H54 (cell line): ENCODE measurements at regions not wholly inside any gene's neighbourhood (a gene's known extent, or its start where the extent isn't known, plus 50 kb on each side); places are given as distances from the start of the nearest gene placed in this dataset.
"Not testable (repeated sequence)": the region's sequence is repeated elsewhere in the genome, so short reads cannot be mapped to it uniquely, and the experiment has no call there.

Source experiments
- DNase-seq: peaks from one replicate; pipeline ENCODE4 v3.0.0; 2011; ENCODE audit warnings: low spot score, mixed read lengths; ENCODE audit not compliant: insufficient read length
- FAIRE-seq: peaks from 3 replicates; lab custom pipeline; 2011; peaks lifted over from hg19 to GRCh38; lab: Jason Lieb, UNC
- POLR2A ChIP-seq: IDR thresholded peaks from 2 replicates; pipeline ENCODE4 v1.6.1; 2011; ENCODE audit warnings: low read depth, mild to moderate bottlenecking, low read length

DNA sequence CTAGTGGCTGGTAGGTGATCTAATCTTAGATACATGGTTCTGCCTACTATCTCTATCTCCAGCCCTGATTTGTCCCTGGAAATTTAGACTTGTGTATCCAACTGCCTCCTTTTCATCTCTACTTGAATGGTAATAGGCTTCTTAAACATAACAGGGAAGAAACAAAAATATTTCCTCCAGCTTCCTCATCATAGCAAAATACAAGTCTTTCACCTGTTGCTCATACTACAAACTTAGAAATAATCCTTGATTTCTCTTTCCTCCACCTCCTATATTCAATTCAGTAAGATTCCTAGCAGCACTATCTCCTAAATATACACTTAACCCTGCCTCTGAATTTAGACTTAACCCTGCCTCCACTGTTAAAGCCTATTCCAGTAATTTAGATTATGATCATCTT is 373.3 kb upstream of the ACTRT1 start:
- DNase-seq, result no peak
- FAIRE-seq, result no peak
- TF ChIP-seq POLR2A, result no peak

DNA sequence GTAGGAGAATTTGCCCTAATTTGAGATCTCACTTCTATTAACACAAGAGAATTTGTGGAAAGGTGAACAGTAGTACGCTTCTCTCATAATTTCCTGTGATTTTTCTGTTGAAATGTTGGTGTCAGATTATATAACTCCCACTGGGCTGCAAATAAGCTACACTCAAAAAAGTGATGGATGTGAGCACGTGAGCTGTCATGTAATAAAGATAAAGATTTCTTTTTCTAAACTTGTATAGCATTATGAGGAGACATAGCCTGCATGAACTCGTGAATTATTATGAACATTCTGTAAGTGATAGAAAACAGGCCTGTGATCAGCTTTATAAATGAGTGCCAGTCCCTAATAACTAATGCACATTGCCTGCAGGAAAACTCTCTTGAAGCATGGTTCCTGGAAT is 356.6 kb upstream of the ACTRT1 start:
- FAIRE-seq (no peak), DNase-seq (no peak)

DNA sequence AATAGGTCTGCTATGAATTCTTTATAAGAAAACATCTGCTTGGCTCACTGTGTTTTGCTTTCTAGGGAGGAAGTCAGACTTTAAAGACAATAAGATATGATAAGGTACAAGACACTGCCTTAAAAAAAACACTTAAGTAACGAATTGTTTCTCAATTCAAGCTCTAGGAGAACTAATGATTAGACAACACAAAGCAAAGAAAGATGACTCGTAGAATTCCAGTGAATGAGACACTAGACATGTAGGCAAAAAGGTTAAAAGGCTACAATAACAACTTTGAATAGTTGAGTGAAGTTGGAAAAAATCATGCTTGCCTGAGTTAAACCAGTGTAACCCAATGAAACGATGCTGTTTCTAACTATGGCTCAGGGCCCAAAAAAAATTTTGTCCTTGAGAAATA is 344.4 kb upstream of the ACTRT1 start:
- TF ChIP-seq POLR2A, result no peak
- FAIRE-seq (no peak), DNase-seq (no peak)

More for the DNA sequence above, 356.6 kb upstream of the ACTRT1 start:
- TF ChIP-seq POLR2A, result no peak

DNA sequence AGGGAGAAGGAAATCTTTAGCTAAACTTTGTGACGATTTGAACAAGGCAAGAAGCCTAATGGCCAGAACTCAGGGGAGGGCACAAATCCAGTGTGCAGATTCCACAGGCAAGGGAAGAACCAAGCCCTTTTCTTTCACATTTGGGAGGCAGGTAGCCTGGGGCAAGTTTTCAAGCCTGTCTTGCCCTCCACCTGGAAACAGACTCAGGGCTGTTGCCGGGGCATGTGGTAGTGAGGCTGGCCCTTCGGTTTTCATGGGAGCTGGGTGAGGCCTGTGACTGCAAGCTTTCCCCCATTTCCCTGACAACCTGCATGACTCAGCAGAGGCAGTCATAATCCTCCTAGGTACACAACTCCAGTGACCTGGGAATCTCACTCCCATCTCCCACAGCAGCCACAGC is 331.6 kb upstream of the ACTRT1 start:
- DNase-seq, result not testable (repeated sequence)

DNA sequence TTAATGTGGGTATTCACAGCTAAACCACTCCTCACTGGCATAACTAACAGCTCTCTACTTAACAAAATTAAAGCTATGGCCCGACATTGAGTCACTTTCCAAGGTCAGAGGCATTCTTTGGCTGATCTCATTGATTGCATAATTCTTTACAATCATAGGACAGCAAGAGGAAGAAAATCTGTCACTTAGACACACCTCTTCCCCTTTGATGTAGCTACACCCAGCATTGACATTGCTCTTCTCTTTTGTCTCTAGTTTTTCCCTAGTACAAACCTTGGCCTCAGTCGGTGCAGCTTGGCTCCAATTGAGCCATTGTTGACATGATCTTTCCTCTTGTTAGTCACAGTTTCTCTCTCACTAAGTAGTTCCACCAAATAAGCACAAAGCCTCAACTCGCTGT is 313.3 kb upstream of the ACTRT1 start:
- DNase-seq (no peak), FAIRE-seq (no peak)
- TF ChIP-seq POLR2A, result no peak

More for the DNA sequence above, 331.6 kb upstream of the ACTRT1 start:
- FAIRE-seq, result not testable (repeated sequence)

DNA sequence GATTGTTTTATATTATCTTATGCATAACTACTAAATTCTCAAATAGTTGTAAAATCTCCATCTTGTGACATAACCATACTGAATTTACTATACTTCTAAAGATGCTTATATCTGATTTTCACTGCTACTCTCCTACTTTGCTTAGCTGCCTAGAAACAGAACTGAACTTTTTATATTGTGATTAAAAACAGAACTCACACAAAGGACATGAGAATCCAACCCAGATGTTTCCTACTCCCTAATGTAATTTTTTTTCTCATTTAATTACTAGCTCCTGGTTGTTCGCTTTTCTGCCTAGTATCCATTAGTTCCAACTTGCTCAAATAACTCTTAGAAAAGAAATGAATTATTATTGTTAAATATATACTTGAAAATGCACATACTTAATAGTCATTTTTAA is 283.5 kb upstream of the ACTRT1 start:
- FAIRE-seq (no peak), DNase-seq (no peak)
- no peak for TF ChIP-seq POLR2A

DNA sequence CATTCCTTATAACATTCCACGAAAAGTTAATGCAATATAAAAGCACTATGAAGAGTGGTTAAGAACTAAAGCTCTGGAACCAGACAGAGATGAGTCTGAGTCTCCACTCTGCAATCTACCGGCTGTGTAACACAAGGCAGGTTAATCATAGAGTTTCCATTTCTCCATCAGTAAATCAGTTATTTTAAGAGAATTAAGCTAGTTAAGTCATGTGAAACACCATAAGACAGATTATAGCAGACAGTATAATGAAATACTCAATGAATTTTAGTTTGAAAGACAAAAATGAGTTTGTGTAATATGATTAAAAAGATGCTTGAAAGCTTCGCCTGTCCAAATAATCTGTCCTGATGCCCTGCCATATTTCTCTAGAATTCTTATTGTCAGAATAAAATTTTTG is 282.6 kb upstream of the ACTRT1 start:
- FAIRE-seq (no peak), DNase-seq (no peak)
- TF ChIP-seq POLR2A, result no peak

DNA sequence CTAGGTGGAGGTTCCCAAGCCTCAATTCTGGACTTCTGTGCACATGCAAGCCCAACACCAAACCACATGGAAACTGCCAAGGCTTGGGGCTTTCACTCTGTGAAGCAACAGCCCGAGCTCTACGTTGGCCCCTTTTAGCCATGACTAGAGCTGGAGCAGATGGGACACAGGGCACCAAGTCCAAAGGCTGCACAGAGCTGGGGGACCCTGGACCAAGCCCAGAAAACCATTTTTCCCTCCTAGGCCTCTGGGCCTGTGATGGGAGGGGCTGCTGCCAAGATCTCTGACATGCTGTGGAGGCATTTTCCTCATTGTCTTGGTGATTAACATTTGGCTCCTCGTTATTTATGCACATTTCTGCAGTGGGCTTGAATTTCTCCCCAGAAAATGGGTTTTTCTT is 258.7 kb upstream of the ACTRT1 start:
- FAIRE-seq, result no peak
- TF ChIP-seq POLR2A, result no peak
- no peak for DNase-seq

DNA sequence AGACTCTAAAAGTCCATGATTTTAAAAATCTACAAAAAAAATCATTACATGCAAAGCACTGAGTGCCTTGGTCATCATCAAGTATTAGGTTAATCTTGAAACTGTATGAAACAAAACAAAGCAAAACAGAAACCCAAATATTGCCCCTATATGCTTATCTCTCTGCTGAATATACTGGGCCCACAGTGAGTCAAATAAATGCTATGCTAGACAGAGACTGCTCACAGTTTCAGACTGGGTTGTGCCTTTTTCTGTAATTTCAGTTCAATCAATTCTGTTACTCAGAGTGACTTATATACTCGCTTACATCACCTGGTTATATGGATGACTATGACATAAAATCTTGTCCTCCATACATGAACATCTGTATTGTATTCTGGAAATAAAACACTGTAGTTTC is 257.1 kb upstream of the ACTRT1 start:
- no peak for TF ChIP-seq POLR2A
- FAIRE-seq, result no peak
- no peak for DNase-seq

DNA sequence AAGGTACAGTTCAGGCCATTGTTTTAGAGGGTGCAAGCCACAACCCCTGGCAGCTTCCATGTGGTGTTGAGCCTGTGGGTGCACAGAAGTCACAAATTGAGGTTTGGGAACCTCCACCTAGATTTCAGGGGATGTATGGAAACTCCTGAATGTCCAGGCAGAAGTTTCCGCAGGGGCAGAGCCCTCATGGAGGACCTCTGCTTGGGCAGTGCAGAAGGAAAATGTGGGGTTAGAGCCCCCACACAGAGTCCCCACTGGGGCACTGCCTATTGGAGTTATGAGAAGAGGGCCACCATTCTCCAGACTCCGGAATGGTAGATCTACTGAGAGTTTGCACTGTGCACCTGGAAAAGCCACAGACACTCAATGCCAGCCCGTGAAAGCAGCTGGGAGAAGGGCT is 242.0 kb upstream of the ACTRT1 start:
- no peak for TF ChIP-seq POLR2A
- no peak for FAIRE-seq

DNA sequence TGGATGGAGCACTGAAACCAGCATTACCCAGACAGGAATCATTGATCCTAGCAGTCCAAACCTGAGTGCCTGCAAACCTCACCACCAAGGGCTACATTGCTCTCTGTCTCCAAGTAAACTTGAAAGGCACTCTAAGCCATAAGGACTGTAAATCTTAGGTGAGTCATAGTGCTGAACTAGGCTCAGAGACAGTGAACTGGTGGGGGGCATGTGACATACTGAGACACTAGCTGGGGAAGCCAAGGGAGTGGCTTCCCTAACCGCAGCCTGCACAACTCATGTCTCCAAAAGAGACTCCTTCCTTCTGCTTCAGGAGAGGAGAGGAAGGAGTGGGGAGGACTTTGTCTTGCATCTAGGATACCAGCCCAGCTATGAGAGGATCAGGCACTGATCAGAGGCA is 235.5 kb upstream of the ACTRT1 start:
- TF ChIP-seq POLR2A, result no peak
- no peak for FAIRE-seq
- no peak for DNase-seq

More for the DNA sequence above, 242.0 kb upstream of the ACTRT1 start:
- DNase-seq, result no peak

DNA sequence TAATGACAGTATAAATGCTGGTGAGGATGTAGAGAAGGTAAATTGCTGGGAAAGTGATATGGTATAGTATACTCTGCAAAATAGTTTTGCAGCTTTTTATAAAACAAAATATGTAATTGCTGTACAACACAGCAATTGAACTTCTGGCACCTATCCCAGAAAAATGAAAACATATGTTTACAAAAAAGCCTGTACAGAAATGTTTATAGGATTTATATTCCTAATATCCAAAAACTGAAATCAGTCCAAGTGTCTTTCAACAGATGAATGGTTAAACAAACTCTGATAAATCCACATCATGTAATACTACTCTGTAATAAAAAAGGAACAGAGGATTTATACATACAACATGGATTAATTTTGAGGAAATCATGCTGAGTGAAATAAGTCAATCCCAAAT is 198.4 kb upstream of the ACTRT1 start:
- TF ChIP-seq POLR2A, result no peak
- DNase-seq (no peak), FAIRE-seq (no peak)

DNA sequence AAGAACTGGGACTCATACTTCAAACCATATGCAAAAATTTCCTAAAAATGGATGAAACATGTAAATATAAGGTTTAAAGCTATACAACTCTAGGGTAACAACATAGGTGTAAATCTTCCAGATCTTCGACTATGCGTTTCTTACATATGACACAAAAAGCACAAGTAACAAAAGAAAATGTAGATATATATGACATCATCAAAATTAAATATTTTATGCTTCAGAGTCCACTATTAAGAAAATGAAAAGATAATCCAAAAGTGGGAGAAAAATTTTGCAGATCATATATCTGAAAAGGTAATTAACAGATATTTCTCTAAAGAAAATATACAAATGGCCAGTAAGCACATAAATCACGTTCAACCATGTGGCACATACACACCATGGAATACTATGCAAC is 164.2 kb upstream of the ACTRT1 start:
- FAIRE-seq (no peak), DNase-seq (no peak)
- TF ChIP-seq POLR2A, result no peak

DNA sequence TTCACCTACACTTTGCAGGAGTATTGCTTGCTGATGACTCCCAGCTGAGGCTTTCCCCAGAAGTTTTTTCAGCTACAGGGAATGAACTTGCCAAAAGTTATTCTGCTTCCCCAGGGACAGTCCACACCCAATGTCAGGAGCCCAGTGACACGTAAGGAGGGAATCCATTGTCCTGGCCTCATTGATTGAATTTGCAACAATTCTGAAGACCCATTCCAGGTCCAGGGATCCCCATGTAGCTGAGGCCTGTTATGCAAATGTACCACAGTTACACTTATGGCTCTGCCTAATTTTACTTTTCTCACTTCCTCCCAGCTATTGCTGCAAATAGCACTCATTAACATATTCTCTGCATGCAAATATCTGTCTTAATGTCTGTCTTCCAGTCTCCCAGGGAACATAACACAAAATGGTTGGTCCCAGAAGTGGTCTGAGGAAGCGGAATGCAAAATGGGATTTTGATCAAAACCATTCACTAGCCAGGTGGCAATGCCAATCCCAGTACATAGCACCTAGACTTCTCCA is 113.7 kb upstream of the ACTRT1 start:
- DNase-seq (no peak), FAIRE-seq (no peak)
- no peak for TF ChIP-seq POLR2A

DNA sequence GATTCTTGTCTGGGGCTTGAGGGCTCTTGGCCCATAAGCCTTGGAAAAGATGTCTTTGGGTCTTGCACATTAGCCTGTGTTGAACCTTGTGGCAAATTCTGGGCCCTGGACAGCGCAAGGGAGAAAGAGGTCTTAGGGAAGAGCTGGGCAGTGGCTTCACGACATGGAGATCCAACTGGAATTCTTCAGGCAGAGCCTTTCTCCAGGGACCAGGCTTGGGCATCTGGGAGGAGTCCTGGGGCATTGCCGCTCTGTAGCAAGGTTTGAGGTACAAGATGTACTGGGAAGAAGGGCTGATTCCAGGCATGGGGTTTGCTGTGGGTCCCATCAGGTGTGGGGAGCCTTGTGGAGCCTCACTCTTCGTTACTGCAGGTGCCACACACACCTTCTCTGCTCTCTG is 104.0 kb upstream of the ACTRT1 start:
- no peak for FAIRE-seq
- no peak for DNase-seq
- no peak for TF ChIP-seq POLR2A

DNA sequence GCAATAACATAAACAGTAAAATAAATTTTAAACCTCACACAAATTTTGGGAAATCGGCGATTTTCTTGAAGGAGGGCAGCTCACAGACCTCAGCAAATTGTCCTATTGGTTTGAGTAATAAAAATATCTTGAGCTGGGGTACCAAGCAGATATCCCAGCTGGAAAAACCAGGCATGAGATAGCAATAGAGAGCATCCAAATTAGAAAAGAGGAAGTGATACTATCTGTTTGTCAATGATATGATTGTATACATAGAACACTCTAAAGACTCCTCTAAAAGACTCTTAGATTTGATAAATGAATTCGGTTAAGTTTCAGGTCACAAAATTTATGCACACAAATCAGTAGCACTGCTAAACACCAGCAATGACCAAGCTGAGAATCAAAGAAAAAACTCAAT is 90.5 kb upstream of the ACTRT1 start:
- FAIRE-seq, result no peak
- no peak for DNase-seq
- TF ChIP-seq POLR2A, result no peak

DNA sequence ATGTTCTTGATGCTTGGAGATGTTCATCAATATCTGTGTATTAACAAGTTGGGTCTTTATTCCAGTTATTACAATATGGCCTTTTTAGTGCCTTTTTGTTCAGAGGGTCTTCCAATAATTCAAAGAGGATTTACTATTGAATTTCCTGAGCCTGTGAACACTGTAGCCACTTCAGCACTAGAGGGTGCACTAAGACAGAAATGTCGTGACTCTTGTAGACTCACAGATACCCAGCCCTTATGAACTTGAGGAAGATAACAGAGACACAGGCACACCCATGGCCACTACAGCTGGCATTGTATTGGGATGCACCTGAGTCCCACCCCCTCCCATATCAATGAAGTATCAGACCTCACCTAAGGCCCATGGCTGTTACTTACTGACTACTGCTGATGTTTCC is 54.4 kb upstream of the ACTRT1 start:
- FAIRE-seq, result no peak
- no peak for TF ChIP-seq POLR2A
- no peak for DNase-seq
